ENCODE measurements at regions not wholly inside any gene's neighbourhood (a gene's known extent, or its start where the extent isn't known, plus 50 kb on each side); places are given as distances from the start of the nearest gene placed in this dataset.

DNA sequence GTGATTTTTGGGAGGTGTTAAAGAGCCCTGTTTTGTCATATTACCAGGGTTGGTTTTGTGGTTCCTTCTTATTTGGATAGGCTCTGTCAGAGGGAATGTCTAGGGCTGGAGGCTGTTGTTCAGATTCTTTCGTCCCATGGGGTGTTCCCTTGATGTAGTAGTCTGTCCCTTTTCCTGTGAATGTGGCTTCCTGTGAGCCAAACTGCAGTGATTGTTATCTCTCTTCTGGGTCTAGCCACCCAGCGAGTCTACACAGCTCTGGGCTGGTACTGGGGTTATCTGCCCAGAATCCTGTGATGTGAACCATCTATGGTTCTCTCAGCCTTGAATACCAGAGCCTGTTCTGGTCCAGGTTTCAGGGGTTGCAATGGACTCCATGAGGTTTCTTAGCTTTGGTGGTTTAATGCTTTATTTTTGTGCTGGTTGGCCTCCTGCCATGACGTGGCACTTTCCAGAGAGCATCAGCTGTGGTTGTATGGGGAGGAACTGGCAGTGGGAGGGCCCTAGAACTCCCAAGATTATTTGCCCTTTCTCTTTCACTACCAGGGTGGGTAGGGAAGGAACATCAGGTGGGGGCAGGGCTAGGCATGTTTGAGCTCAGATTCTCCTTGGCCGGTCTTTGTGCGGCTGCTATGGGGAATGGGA is 78.8 kb downstream of the SPRY2 start:
- no peak overlapping the region for H3K27ac ChIP-seq
- TF ChIP-seq, protein P1, sequence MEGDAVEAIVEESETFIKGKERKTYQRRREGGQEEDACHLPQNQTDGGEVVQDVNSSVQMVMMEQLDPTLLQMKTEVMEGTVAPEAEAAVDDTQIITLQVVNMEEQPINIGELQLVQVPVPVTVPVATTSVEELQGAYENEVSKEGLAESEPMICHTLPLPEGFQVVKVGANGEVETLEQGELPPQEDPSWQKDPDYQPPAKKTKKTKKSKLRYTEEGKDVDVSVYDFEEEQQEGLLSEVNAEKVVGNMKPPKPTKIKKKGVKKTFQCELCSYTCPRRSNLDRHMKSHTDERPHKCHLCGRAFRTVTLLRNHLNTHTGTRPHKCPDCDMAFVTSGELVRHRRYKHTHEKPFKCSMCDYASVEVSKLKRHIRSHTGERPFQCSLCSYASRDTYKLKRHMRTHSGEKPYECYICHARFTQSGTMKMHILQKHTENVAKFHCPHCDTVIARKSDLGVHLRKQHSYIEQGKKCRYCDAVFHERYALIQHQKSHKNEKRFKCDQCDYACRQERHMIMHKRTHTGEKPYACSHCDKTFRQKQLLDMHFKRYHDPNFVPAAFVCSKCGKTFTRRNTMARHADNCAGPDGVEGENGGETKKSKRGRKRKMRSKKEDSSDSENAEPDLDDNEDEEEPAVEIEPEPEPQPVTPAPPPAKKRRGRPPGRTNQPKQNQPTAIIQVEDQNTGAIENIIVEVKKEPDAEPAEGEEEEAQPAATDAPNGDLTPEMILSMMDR (conservative IDR thresholded peaks at IDR 0.05) = no peak

DNA sequence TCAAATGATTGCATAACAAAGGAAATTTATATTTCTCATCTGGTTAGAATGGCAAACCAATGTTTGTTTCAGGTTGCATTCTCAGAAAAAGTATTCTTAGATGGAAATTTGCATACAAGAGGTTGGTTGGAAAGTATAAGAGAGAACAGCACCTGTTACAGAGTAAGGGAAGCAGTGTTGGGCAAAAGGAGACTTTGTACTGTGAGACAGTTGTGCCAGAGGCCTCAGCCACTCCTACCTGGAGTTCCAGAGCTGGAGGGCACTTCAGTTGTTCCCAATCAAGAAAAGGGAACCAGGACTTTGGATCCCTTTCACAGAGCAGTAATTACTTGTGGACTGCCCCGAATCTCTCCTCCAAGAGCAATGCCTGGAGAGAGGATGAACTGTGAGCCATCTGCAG is 81.8 kb downstream of the SPRY2 start:
- TF ChIP-seq, protein P1 (conservative IDR thresholded peaks at IDR 0.05) = no peak
- no peak overlapping the region for H3K27ac ChIP-seq

DNA sequence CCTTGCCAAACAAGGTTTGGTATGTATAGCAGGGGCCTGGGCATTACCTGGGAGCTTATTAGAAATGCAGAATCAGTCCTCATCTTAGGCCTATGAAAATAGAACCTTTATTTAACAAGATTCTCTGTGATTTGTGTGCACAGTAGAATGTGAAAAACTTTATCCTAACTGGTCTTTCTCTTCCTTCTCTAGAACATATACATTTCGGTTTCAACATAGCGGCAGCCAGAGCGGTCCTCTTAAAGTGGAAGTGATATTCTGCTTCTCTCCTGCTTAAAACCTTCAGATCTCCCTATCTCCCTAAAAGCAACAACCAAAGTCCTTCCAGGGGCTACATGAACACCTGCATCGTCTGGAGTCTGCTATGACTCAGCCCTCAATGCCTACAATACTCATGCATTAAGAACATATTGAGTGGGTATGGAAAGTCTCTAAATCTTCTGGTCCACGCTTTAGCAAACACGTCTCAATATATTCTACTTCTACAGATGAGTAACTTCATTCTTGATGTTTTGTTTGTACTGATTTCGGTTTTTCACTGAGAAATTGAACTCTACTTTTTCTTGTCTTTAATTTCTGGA is 84.5 kb downstream of the SPRY2 start:
- TF ChIP-seq, protein P1 (conservative IDR thresholded peaks at IDR 0.05) = no peak
- H3K27ac ChIP-seq = no peak overlapping the region

DNA sequence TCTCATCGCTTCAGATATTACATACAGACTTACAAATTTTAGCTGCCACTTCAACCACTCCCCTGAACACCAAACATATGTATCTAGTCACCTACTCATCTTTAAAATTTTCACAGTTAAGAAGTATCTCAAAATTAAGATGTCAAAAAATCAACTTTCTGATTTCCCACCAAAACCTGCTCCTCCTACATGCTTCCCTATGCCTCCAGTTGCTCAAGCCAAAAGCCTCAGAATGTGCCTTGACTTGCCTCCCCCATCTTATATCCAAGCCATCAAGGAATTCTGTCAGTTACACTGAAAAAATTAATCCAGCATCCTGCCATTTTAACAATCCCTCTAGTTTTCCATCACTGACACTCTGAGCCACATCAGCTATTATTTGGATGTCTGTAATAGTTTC is 85.0 kb downstream of the SPRY2 start:
- H3K27ac ChIP-seq = no peak overlapping the region
- TF ChIP-seq, protein P1 (conservative IDR thresholded peaks at IDR 0.05) = no peak

DNA sequence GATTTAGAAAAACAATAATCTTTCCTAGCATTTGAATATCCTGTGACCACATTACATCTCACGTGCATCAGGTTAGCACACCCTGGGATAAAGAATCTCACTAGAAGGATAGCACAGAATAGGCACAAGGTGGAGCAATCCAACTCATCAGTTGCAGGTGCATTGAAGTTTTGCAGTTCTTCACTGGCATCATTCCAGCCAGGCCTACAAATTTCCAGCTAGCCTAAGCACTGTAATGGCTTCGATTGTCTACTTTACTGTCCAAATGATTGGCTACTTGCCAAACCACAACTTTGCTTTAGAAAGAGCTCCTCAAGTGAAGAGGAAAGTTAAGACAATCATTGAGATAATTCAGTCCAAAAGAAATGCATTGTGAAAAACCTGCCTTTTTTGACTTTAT is 89.5 kb downstream of the SPRY2 start:
- TF ChIP-seq, protein P1 (conservative IDR thresholded peaks at IDR 0.05) = no peak
- H3K27ac ChIP-seq = no peak overlapping the region

DNA sequence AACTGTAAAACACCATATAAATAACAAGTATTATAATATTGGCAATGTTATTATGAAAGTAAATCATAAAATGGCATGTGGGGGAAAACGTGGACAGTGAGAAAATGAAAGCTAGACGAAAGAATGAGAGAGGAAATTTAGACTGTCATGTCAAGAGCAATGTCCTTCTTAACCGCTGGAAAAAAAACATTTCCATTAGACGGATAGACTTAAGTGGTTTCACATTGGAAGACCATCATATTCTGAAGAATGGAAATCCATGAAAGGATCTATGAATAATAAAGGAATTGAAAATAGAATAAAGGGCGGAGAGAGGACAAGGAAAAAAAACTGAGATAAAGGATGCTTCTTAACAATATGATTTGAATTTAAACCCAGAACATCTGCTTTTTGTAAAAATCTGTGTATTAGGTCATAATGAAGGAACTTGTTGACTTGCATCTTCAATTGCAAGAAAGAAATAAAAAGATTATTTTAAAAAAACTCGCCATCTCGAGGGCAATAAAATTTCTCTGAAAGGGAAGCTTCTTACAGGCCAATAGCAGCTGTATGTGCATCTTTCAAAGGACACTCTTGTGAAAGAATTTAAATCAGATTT is 90.6 kb downstream of the SPRY2 start:
- TF ChIP-seq, protein P1 (conservative IDR thresholded peaks at IDR 0.05) = no peak
- no peak overlapping the region for H3K27ac ChIP-seq

DNA sequence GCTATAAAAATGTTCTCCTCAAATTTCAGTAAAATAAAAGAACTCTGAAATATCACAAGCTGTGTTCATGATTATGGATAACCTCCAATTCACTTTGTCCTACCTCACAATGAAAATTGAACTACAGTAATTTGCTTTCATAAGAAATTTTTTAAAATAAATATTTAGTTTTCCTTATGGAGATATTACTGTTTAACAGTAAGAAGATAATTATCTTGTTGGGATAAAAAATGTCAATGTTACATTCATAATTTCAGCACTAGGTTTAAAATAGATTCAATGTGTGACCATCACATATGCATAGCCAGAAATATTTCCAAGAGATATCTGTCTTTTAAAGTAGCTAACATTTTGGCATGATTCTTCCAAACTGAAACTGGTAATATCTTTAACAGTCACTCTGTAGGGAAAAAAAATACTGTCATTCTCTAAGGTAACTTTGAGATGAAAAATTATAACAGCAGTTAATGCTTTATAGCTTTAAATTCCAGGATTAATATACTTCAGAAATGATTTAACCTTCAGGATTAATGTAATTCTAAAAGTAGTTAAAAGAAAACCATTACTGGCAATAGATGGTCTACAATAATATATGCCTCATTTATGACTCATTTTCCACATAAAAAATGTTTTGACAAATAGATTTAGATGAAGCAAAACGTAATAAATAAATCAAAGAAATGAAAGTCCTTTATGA is 91.3 kb downstream of the SPRY2 start:
- TF ChIP-seq, protein P1 (conservative IDR thresholded peaks at IDR 0.05) = no peak
- no peak overlapping the region for H3K27ac ChIP-seq
